Suprapubic skin (tissue), 4 donors: ENCODE measurements at regions not wholly inside any gene's neighbourhood (a gene's known extent, or its start where the extent isn't known, plus 50 kb on each side); places are given as distances from the start of the nearest gene placed in this dataset.

Experiments used
- DNase-seq, 2 donors: peaks; one replicate each; pipeline ENCODE4 v3.0.0-alpha.2; 2019; ENCODE audit warnings: low spot score in 2 of 2
- H3K27ac ChIP-seq: fragments of 200-600 bp; sonication (generic); one replicate; pipeline ENCODE4 v1.5.1; 2019
- H3K27me3 ChIP-seq: fragments of 200-600 bp; sonication (generic); one replicate; pipeline ENCODE4 v1.5.1; 2019
- H3K36me3 ChIP-seq: fragments of 200-600 bp; sonication (generic); one replicate; pipeline ENCODE4 v1.5.1; 2019
- H3K4me1 ChIP-seq: fragments of 200-600 bp; sonication (generic); one replicate; pipeline ENCODE4 v1.5.1; 2019
- H3K4me3 ChIP-seq: fragments of 200-600 bp; sonication (generic); one replicate; pipeline ENCODE4 v1.5.1; 2019; ENCODE audit warnings: mild to moderate bottlenecking
- H3K9me3 ChIP-seq: fragments of 200-600 bp; sonication (generic); one replicate; pipeline ENCODE4 v1.5.1; 2019
- CTCF ChIP-seq, 2 donors: fragments of 200-600 bp in 1 of 2; fragments of 450-650 bp in 1 of 2; sonication (generic) in 1 of 2; IDR thresholded peaks; one replicate each; pipeline ENCODE4 v1.5.1; 2016 to 2019; ENCODE audit warnings: antibody characterized with exemption in 2 of 2, mild to moderate bottlenecking in 1 of 2, moderate library complexity in 1 of 2
- EP300 ChIP-seq: sonication (generic); formaldehyde crosslinking; IDR thresholded peaks from one replicate; pipeline ENCODE4 v1.6.1; 2017; ENCODE audit warnings: antibody characterized with exemption
- POLR2A ChIP-seq, 2 donors: fragments of 450-650 bp; IDR thresholded peaks; one replicate each; pipeline ENCODE4 v1.6.1; 2017; ENCODE audit warnings: antibody characterized with exemption in 2 of 2, mild to moderate bottlenecking in 2 of 2, moderate library complexity in 2 of 2
- POLR2AphosphoS5 ChIP-seq, 3 donors: sonication (generic); formaldehyde crosslinking; IDR thresholded peaks; one replicate each; pipeline ENCODE4 v1.6.1; 2017; ENCODE audit warnings: antibody characterized with exemption in 3 of 3
- WGBS: methylation state at CpG from one replicate; pipeline ENCODE4 v1.1.5; 2018; 5-methylcytosine and 5-hydroxymethylcytosine counted together

DNA sequence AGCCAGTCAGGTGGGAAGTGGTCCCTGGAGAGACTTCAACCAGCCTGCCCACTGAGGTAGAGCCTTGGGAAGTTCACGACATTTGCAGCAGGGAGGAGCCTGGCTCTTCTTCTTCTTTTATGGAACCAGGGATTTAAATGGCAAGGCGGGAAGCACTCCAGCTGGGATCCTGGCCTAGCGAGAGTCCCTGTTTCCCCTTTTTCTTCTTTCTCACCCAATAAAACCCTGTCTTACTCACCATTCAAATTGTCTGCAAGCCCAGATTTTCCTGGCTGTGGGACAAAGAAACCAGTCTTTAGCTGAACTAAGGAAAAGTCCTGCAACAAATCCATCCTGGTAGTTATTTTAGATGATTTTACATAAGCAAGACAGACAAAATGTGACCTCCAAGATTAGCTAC, 503.7 kb downstream of the CDH10 start:
- TF ChIP-seq POLR2A (IDR thresholded peaks at IDR 0.05) (no peak), CTCF (IDR thresholded peaks at IDR 0.05) (no peak), POLR2AphosphoS5 (IDR thresholded peaks at IDR 0.05) (no peak), EP300 (no peak)
- H3K9me3 ChIP-seq: no peaks in the 10 kb centered on the region
- DNase-seq: no peak
- no peak overlapping the region for H3K27ac ChIP-seq
- 60% methylated on average over 3 of the region's 3 CpGs for WGBS
- H3K4me1 ChIP-seq: no peaks in the 10 kb centered on the region
- no peak overlapping the region for H3K4me3 ChIP-seq
- H3K27me3 ChIP-seq: no peaks in the 10 kb centered on the region
- no peaks in the 10 kb centered on the region for H3K36me3 ChIP-seq

- no peak overlapping the region for H3K4me3 ChIP-seq
- no peaks in the 10 kb centered on the region for H3K36me3 ChIP-seq
- no peak overlapping the region for H3K27ac ChIP-seq
- no peaks in the 10 kb centered on the region for H3K27me3 ChIP-seq
- no peak for TF ChIP-seq EP300
- TF ChIP-seq POLR2A (IDR thresholded peaks at IDR 0.05): no peak
- no peak for TF ChIP-seq CTCF (IDR thresholded peaks at IDR 0.05)
- no peak for TF ChIP-seq POLR2AphosphoS5 (IDR thresholded peaks at IDR 0.05)
- WGBS: 69% methylated on average over 2 of the region's 2 CpGs
- DNase-seq: no peak
- H3K4me1 ChIP-seq: no peaks in the 10 kb centered on the region
- no peaks in the 10 kb centered on the region for H3K9me3 ChIP-seq
These were observed 502.4 kb downstream of the CDH10 start for GRCh38 chr5:24142341-24142740.

GRCh38 chr5:24145806-24146205, 499.0 kb downstream of the CDH10 start:
- Histone ChIP-seq H3K27ac (no peak overlapping the region), H3K36me3 (no peaks in the 10 kb centered on the region), H3K4me3 (no peak overlapping the region), H3K4me1 (no peaks in the 10 kb centered on the region), H3K27me3 (no peaks in the 10 kb centered on the region), H3K9me3 (no peaks in the 10 kb centered on the region)
- no peak for DNase-seq
- 93% methylated on average over 2 of the region's 2 CpGs for WGBS
- TF ChIP-seq EP300 (no peak), POLR2AphosphoS5 (IDR thresholded peaks at IDR 0.05) (no peak), CTCF (IDR thresholded peaks at IDR 0.05) (no peak), POLR2A (IDR thresholded peaks at IDR 0.05) (no peak)

GRCh38 chr5:24161559-24161958, 483.2 kb downstream of the CDH10 start:
- no peaks in the 10 kb centered on the region for H3K4me1 ChIP-seq
- DNase-seq: no peak
- 88% methylated on average over 2 of the region's 2 CpGs for WGBS
- H3K4me3 ChIP-seq: no peak overlapping the region
- no peaks in the 10 kb centered on the region for H3K36me3 ChIP-seq
- no peaks in the 10 kb centered on the region for H3K9me3 ChIP-seq
- H3K27me3 ChIP-seq: no peaks in the 10 kb centered on the region
- no peak for TF ChIP-seq POLR2AphosphoS5 (IDR thresholded peaks at IDR 0.05)
- TF ChIP-seq CTCF (IDR thresholded peaks at IDR 0.05): no peak
- no peak for TF ChIP-seq POLR2A (IDR thresholded peaks at IDR 0.05)
- TF ChIP-seq EP300: no peak
- no peak overlapping the region for H3K27ac ChIP-seq

GRCh38 chr5:24162343-24162742, 482.4 kb downstream of the CDH10 start:
- Histone ChIP-seq H3K27me3 (no peaks in the 10 kb centered on the region), H3K9me3 (no peaks in the 10 kb centered on the region), H3K36me3 (no peaks in the 10 kb centered on the region), H3K27ac (no peak overlapping the region), H3K4me3 (no peak overlapping the region), H3K4me1 (no peaks in the 10 kb centered on the region)
- no peak for DNase-seq
- TF ChIP-seq POLR2AphosphoS5 (IDR thresholded peaks at IDR 0.05) (no peak), CTCF (IDR thresholded peaks at IDR 0.05) (no peak), EP300 (no peak), POLR2A (IDR thresholded peaks at IDR 0.05) (no peak)
